ENCODE measurements at regions not wholly inside any gene's neighbourhood (a gene's known extent, or its start where the extent isn't known, plus 50 kb on each side); places are given as distances from the start of the nearest gene placed in this dataset.
"Not testable (repeated sequence)": the region's sequence is repeated elsewhere in the genome, so short reads cannot be mapped to it uniquely, and the experiment has no call there.

- no peaks in the 10 kb centered on the region for H3K36me3 ChIP-seq (ENCODE audit: control insufficient read depth, insufficient read depth, low read length)
- H3K9me3 ChIP-seq (replicated peaks; ENCODE audit: control insufficient read depth, low read depth, low read length) = peaks cover 5% of the 10 kb centered on the region
- no peak overlapping the region for H3K27ac ChIP-seq (ENCODE audit: low read length)
- peaks cover 19% of the 10 kb centered on the region for H3K27me3 ChIP-seq (ENCODE audit: control insufficient read depth, insufficient read depth, low read length)
- peaks cover 10% of the 10 kb centered on the region for H3K4me1 ChIP-seq (ENCODE audit: control insufficient read depth, insufficient read depth, low read length)
- 69% methylated on average over 21 of the region's 22 CpGs for WGBS (ENCODE audit: insufficient coverage)
- H3K4me3 ChIP-seq (ENCODE audit: low read length) = no peak overlapping the region
- no peak for DNase-seq
Measured at GRCh38 chr4:3639613-3640586, 107.7 kb upstream of the LRPAP1 start.

GRCh38 chr4:3638080-3638795 lies 106.0 kb upstream of the LRPAP1 start:
- peak; percentile 64 for DNase-seq
- peaks cover 5% of the 10 kb centered on the region for H3K9me3 ChIP-seq (replicated peaks; ENCODE audit: control insufficient read depth, low read depth, low read length)
- H3K4me3 ChIP-seq (ENCODE audit: low read length) = no peak overlapping the region
- 50% methylated on average over 2 of the region's 6 CpGs for WGBS (ENCODE audit: insufficient coverage)
- no peak overlapping the region for H3K27ac ChIP-seq (ENCODE audit: low read length)
- H3K4me1 ChIP-seq (ENCODE audit: control insufficient read depth, insufficient read depth, low read length) = peaks cover 10% of the 10 kb centered on the region
- peaks cover 15% of the 10 kb centered on the region for H3K27me3 ChIP-seq (ENCODE audit: control insufficient read depth, insufficient read depth, low read length)
- no peaks in the 10 kb centered on the region for H3K36me3 ChIP-seq (ENCODE audit: control insufficient read depth, insufficient read depth, low read length)

GRCh38 chr4:3637326-3638016 lies 105.2 kb upstream of the LRPAP1 start:
- WGBS (ENCODE audit: insufficient coverage) = 38% methylated on average over 15 of the region's 19 CpGs
- Histone ChIP-seq H3K4me1 (ENCODE audit: control insufficient read depth, insufficient read depth, low read length) (peaks cover 4% of the 10 kb centered on the region), H3K36me3 (ENCODE audit: control insufficient read depth, insufficient read depth, low read length) (no peaks in the 10 kb centered on the region), H3K27me3 (ENCODE audit: control insufficient read depth, insufficient read depth, low read length) (peaks cover 15% of the 10 kb centered on the region), H3K27ac (ENCODE audit: low read length) (no peak overlapping the region), H3K9me3 (replicated peaks; ENCODE audit: control insufficient read depth, low read depth, low read length) (peaks cover 5% of the 10 kb centered on the region), H3K4me3 (ENCODE audit: low read length) (no peak overlapping the region)
- peak; percentile 83 for DNase-seq

- no peak overlapping the region for H3K27ac ChIP-seq (ENCODE audit: low read length)
Measured at GRCh38 chr4:3636646-3637320, 104.6 kb upstream of the LRPAP1 start.

GRCh38 chr4:3636020-3636419 lies 103.8 kb upstream of the LRPAP1 start:
- not testable (repeated sequence) for H3K27ac ChIP-seq (ENCODE audit: low read length); DNase-seq; H3K36me3 ChIP-seq (ENCODE audit: control insufficient read depth, insufficient read depth, low read length); H3K9me3 ChIP-seq (replicated peaks; ENCODE audit: control insufficient read depth, low read depth, low read length); H3K4me1 ChIP-seq (ENCODE audit: control insufficient read depth, insufficient read depth, low read length); H3K4me3 ChIP-seq (ENCODE audit: low read length)
- peaks cover 12% of the 10 kb centered on the region for H3K27me3 ChIP-seq (ENCODE audit: control insufficient read depth, insufficient read depth, low read length)
- WGBS (ENCODE audit: insufficient coverage) = 44% methylated on average over 2 of the region's 2 CpGs

More at GRCh38 chr4:3636646-3637320, 104.6 kb upstream of the LRPAP1 start:
- DNase-seq = no peak
- H3K27me3 ChIP-seq (ENCODE audit: control insufficient read depth, insufficient read depth, low read length) = peaks cover 15% of the 10 kb centered on the region
- H3K36me3 ChIP-seq (ENCODE audit: control insufficient read depth, insufficient read depth, low read length) = no peaks in the 10 kb centered on the region
- peaks cover 5% of the 10 kb centered on the region for H3K9me3 ChIP-seq (replicated peaks; ENCODE audit: control insufficient read depth, low read depth, low read length)
- peaks cover 4% of the 10 kb centered on the region for H3K4me1 ChIP-seq (ENCODE audit: control insufficient read depth, insufficient read depth, low read length)
- H3K4me3 ChIP-seq (ENCODE audit: low read length) = no peak overlapping the region
- 98% methylated on average over 10 of the region's 12 CpGs for WGBS (ENCODE audit: insufficient coverage)

- Histone ChIP-seq H3K36me3 (ENCODE audit: control insufficient read depth, insufficient read depth, low read length) (no peaks in the 10 kb centered on the region), H3K4me1 (ENCODE audit: control insufficient read depth, insufficient read depth, low read length) (peaks cover 6% of the 10 kb centered on the region), H3K27ac (ENCODE audit: low read length) (no peak overlapping the region), H3K27me3 (ENCODE audit: control insufficient read depth, insufficient read depth, low read length) (peaks cover 7% of the 10 kb centered on the region), H3K9me3 (replicated peaks; ENCODE audit: control insufficient read depth, low read depth, low read length) (peaks cover 5% of the 10 kb centered on the region), H3K4me3 (ENCODE audit: low read length) (no peak overlapping the region)
- DNase-seq = no peak
- 67% methylated on average over 20 of the region's 28 CpGs for WGBS (ENCODE audit: insufficient coverage)
Measured at GRCh38 chr4:3634894-3635820, 102.9 kb upstream of the LRPAP1 start.

- H3K36me3 ChIP-seq (ENCODE audit: control insufficient read depth, insufficient read depth, low read length) = no peaks in the 10 kb centered on the region
- H3K4me3 ChIP-seq (ENCODE audit: low read length) = no peak overlapping the region
- peaks cover 3% of the 10 kb centered on the region for H3K9me3 ChIP-seq (replicated peaks; ENCODE audit: control insufficient read depth, low read depth, low read length)
- H3K4me1 ChIP-seq (ENCODE audit: control insufficient read depth, insufficient read depth, low read length) = peaks cover 6% of the 10 kb centered on the region
- no peak overlapping the region for H3K27ac ChIP-seq (ENCODE audit: low read length)
- WGBS (ENCODE audit: insufficient coverage) = 92% methylated on average over 14 of the region's 17 CpGs
- DNase-seq = no peak
- H3K27me3 ChIP-seq (ENCODE audit: control insufficient read depth, insufficient read depth, low read length) = peaks cover 5% of the 10 kb centered on the region
Measured at GRCh38 chr4:3634281-3634857, 102.1 kb upstream of the LRPAP1 start.

- not testable (repeated sequence) for DNase-seq; H3K27ac ChIP-seq (ENCODE audit: low read length); H3K4me1 ChIP-seq (ENCODE audit: control insufficient read depth, insufficient read depth, low read length); H3K9me3 ChIP-seq (replicated peaks; ENCODE audit: control insufficient read depth, low read depth, low read length); H3K27me3 ChIP-seq (ENCODE audit: control insufficient read depth, insufficient read depth, low read length); H3K36me3 ChIP-seq (ENCODE audit: control insufficient read depth, insufficient read depth, low read length); H3K4me3 ChIP-seq (ENCODE audit: low read length)
- 91% methylated on average over 7 of the region's 10 CpGs for WGBS (ENCODE audit: insufficient coverage)
Measured at GRCh38 chr4:3633277-3633676, 101.1 kb upstream of the LRPAP1 start.

GRCh38 chr4:3632794-3633193 lies 100.6 kb upstream of the LRPAP1 start:
- WGBS (ENCODE audit: insufficient coverage) = 92% methylated on average over 8 of the region's 18 CpGs
- H3K9me3 ChIP-seq (replicated peaks; ENCODE audit: control insufficient read depth, low read depth, low read length); H3K27me3 ChIP-seq (ENCODE audit: control insufficient read depth, insufficient read depth, low read length); DNase-seq; H3K27ac ChIP-seq (ENCODE audit: low read length); H3K36me3 ChIP-seq (ENCODE audit: control insufficient read depth, insufficient read depth, low read length); H3K4me3 ChIP-seq (ENCODE audit: low read length); H3K4me1 ChIP-seq (ENCODE audit: control insufficient read depth, insufficient read depth, low read length): not testable (repeated sequence)
